WI38 (cell line): ENCODE measurements at regions not wholly inside any gene's neighbourhood (a gene's known extent, or its start where the extent isn't known, plus 50 kb on each side); places are given as distances from the start of the nearest gene placed in this dataset.

Experiments used
- H3K4me3 ChIP-seq: 2 replicates; pipeline ENCODE4 v1.5.1; 2011; ENCODE audit warnings: low read depth, mild to moderate bottlenecking, control low read depth, low read length
- CTCF ChIP-seq: IDR thresholded peaks from 2 replicates; pipeline ENCODE4 v1.5.1; 2012; ENCODE audit warnings: low read depth, mild to moderate bottlenecking, control low read depth, low read length

GRCh38 chr11:97974798-97975498 is 1045.8 kb upstream of the CNTN5 start:
- H3K4me3 ChIP-seq = no peak overlapping the region
- no peak for TF ChIP-seq CTCF

- no peak for TF ChIP-seq CTCF
- no peak overlapping the region for H3K4me3 ChIP-seq
Observed at GRCh38 chr11:97977726-97978125, 1043.0 kb upstream of the CNTN5 start.

- no peak for TF ChIP-seq CTCF
- H3K4me3 ChIP-seq = no peak overlapping the region
Observed at GRCh38 chr11:97979741-97980140, 1041.0 kb upstream of the CNTN5 start.

GRCh38 chr11:97982512-97982911 is 1038.2 kb upstream of the CNTN5 start:
- no peak overlapping the region for H3K4me3 ChIP-seq
- TF ChIP-seq CTCF = no peak

GRCh38 chr11:97989121-97989520 is 1031.6 kb upstream of the CNTN5 start:
- no peak overlapping the region for H3K4me3 ChIP-seq
- no peak for TF ChIP-seq CTCF

- H3K4me3 ChIP-seq = no peak overlapping the region
- TF ChIP-seq CTCF = no peak
Observed at GRCh38 chr11:97990162-97990920, 1030.4 kb upstream of the CNTN5 start.

GRCh38 chr11:97993562-97993961 is 1027.2 kb upstream of the CNTN5 start:
- H3K4me3 ChIP-seq = no peak overlapping the region
- TF ChIP-seq CTCF = no peak
